Activated naive CD4-positive, alpha-beta T cell treated with anti-CD3 and anti-CD28 coated beads, Interleukin-2, amount 50 U/mL, for 72 hours (primary cell): ENCODE measurements at regions not wholly inside any gene's neighbourhood (a gene's known extent, or its start where the extent isn't known, plus 50 kb on each side); places are given as distances from the start of the nearest gene placed in this dataset.
"Not testable (repeated sequence)": the region's sequence is repeated elsewhere in the genome, so short reads cannot be mapped to it uniquely, and the experiment has no call there.

Experiments
- ATAC-seq, 2 donors: fragments of 150-1000 bp; cut with Tn5 transposase; 2 replicates each; pipeline ENCODE4 v1.10.0; 2021; ENCODE audit warnings: mild to moderate bottlenecking in 2 of 2, moderate library complexity in 2 of 2
- DNase-seq, 2 donors: peaks; one replicate each; pipeline ENCODE4 v3.0.0; 2021 to 2022; ENCODE audit warnings: low spot score in 2 of 2
- H3K27ac Mint-ChIP-seq, 2 donors: one replicate each; pipeline ENCODE4 v1.8.0; 2022; ENCODE audit warnings: mild to moderate bottlenecking in 2 of 2, mixed read lengths in 2 of 2
- H3K36me3 Mint-ChIP-seq, 2 donors: one replicate each; pipeline ENCODE4 v1.8.0; 2022; ENCODE audit warnings: mixed read lengths in 2 of 2
- H3K9me3 Mint-ChIP-seq, 2 donors: one replicate each; pipeline ENCODE4 v1.8.0; 2022; ENCODE audit warnings: mixed read lengths in 2 of 2

GRCh38 chr16:33009468-33009867, 184.6 kb upstream of the TP53TG3C start:
- DNase-seq = peak in 1 of 2 donors; percentile 42
- not testable (repeated sequence) for H3K9me3 Mint-ChIP-seq, ATAC-seq, H3K27ac Mint-ChIP-seq, H3K36me3 Mint-ChIP-seq

GRCh38 chr16:33027121-33027520, 166.9 kb upstream of the TP53TG3C start:
- not testable (repeated sequence) for ATAC-seq, DNase-seq, H3K36me3 Mint-ChIP-seq, H3K9me3 Mint-ChIP-seq, H3K27ac Mint-ChIP-seq

- DNase-seq, H3K36me3 Mint-ChIP-seq, H3K9me3 Mint-ChIP-seq, ATAC-seq, H3K27ac Mint-ChIP-seq: not testable (repeated sequence)
These were observed 166.1 kb upstream of the TP53TG3C start for GRCh38 chr16:33027941-33028340.

DNA sequence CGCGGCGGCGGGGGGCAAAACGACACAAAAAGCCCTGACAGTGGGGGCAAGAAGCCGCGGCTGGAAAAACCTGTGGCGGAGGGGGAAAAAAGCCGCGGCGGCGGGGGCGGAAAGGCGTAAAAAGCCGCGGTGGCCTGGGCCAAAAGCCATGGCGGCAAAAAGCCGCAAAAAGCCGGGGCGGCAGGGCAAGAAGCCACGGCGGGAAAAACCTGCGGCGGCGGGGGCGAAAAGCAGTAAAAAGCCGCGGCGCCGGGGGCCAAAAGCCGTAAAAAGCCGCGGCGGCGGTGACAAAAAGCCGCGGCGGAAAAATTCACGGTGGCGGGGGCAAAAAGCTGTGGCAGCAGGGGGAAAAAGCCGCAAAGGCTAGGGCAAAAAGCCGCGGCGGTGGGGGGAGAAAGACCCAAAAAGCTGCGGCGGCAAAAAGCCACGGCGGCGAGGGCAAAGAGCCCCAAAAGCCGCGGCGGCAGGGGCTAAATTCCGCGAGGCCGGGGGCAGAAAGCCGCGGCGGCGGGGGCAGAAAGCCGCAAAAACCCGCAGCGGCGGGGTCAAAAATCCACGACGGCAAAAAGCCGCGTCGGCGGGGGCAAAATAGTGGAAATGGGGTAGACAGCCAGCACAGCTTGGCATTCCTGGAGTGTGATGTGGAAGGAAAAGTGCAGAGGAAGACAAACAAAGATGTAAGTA, 165.2 kb upstream of the TP53TG3C start:
- DNase-seq, ATAC-seq, H3K9me3 Mint-ChIP-seq, H3K27ac Mint-ChIP-seq, H3K36me3 Mint-ChIP-seq: not testable (repeated sequence)

DNA sequence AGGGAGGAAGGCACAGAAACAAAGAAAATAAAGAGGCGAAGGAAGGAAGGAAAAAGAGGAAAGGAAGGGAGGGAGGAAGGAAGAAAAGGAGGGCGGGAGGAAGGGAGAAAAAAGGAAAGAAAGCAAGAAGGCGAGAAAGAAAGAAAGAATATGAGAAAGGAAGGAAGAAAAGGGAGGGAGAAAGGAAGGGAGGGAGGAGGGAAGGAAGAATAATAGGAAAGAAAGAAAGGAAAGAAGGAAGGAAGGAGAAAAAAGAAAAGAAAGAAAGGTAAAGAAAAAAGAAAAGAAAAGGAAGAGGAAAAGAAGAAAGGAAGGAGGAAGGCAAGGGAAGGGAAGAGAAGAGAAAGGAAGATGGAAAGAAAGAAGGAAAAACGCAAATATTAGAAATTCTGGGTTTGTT, 145.2 kb upstream of the TP53TG3C start:
- not testable (repeated sequence) for H3K36me3 Mint-ChIP-seq, DNase-seq, H3K27ac Mint-ChIP-seq, ATAC-seq, H3K9me3 Mint-ChIP-seq

DNA sequence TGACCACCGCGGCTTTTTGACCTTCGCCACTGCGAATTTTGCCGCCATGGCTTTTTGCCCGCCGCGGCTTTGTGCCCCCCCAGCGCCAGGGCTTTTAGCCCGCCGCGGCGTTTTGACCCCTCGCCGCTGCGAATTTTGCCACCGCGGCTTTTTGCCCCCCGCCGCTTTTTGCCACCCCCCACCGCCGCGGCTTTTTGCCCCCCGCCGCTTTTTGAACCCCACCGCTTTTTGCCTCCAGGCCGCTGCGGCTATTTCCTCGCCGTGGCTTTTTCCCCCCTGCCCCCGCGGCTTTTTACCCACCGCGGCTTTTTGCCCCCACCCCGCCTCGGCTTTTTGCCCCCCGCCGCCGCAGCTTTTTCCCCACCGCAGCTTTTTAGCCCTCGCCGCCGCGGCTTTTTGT, 134.8 kb upstream of the TP53TG3C start:
- no peaks in the 10 kb centered on the region for H3K36me3 Mint-ChIP-seq

DNA sequence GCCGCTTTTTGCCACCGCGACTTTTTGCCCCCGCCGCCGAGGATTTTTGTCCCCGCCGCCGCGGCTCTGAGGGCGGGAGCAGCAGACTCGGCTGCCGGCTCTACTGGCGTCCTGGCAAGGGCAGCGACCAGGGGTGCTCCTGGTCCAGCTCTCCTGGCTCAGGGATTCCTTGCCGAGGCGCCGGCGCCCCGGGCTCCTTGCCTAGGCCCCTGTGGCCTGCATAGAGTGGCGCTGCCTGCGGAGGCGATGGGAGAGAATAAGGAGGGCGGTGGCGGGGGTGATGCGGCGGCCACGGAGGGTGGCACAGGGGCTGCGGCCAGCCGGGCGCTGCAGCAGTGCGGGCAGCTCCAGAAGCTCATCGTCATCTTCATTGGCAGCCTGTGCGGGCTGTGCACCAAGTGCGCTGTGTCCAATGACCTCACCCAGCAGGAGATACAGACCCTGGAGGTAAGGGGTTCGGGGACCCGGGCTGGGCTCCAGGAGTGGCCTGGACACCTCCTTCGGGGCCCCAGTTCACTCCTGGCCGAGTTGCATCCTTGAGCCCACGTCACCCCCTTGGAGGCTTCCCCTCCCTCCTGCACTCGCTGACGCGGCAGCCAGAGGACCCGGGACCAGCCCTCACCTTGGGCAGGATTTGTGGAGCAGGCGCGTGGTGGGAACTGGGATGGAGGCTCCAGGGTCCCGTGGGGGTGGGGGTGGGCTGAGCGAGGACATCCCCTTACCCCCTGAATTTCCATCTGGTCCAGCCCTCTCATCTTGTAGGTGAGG, 134.2 kb upstream of the TP53TG3C start:
- DNase-seq, ATAC-seq, H3K9me3 Mint-ChIP-seq, H3K27ac Mint-ChIP-seq, H3K36me3 Mint-ChIP-seq: not testable (repeated sequence)

More for the DNA sequence above, 134.8 kb upstream of the TP53TG3C start:
- DNase-seq = no peak
- no peak for ATAC-seq
- no peak overlapping the region for H3K27ac Mint-ChIP-seq
- H3K9me3 Mint-ChIP-seq = no peaks in the 10 kb centered on the region

DNA sequence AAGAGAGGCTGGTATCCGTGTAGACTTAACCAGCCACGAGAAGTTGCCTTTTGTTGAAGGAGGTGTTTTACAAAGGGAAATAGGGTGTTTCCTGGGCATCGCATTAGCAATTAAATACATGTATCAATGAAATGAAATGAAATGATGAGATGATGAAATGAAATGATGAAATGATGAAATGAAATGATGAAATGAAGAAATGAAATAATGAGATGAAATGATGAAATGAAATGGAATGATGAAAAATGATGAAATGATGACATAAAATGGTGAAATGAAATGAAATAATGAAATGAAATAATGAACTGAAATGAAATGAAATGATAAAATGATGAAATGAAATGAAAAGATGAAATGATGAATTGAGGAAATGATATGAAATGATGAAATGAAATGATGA, 131.3 kb upstream of the TP53TG3C start:
- not testable (repeated sequence) for DNase-seq, H3K36me3 Mint-ChIP-seq, ATAC-seq, H3K27ac Mint-ChIP-seq, H3K9me3 Mint-ChIP-seq

DNA sequence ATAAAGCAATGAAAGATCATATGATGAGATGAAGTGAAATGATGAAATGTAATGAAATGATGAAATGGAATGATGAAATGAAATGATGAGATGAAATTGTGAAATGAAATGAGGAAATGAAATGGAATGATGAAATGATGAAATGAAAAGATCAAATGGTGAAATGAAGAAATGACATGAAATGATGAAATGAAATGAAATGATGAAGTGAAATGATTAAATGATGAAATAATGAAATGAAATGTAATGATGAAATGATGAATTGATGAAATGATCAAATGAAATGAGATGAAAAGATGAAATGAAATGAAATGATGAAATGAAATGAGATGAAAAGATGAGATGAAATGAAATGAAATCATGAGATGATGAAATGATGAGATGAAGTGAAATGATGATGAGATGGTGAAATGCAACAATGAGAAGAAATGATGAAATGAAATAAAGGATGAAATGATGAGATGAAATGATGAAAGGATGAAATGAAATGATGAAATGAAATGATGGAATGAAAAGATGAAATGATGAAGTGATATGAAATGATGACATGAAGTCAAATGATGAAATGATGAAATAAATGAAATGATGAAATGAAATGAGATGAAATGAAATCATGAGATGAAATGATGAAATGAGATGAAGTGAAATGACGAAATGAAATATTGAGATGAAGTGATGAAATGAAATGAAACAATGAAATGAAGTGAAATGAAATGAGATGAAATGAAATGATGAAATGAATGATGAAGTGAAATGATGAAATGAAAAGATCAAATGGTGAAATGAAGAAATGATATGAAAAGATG, 130.5 kb upstream of the TP53TG3C start:
- H3K9me3 Mint-ChIP-seq, ATAC-seq, DNase-seq, H3K36me3 Mint-ChIP-seq, H3K27ac Mint-ChIP-seq: not testable (repeated sequence)

GRCh38 chr16:33064454-33065073, 129.5 kb upstream of the TP53TG3C start:
- H3K36me3 Mint-ChIP-seq, H3K27ac Mint-ChIP-seq, ATAC-seq, H3K9me3 Mint-ChIP-seq, DNase-seq: not testable (repeated sequence)
